ENCODE measurements at regions not wholly inside any gene's neighbourhood (a gene's known extent, or its start where the extent isn't known, plus 50 kb on each side); places are given as distances from the start of the nearest gene placed in this dataset.
"Not testable (repeated sequence)": the region's sequence is repeated elsewhere in the genome, so short reads cannot be mapped to it uniquely, and the experiment has no call there.

GRCh38 chr16:48997946-48998345 lies 283.7 kb downstream of the CBLN1 start:
- no peak for DNase-seq (ENCODE audit: low spot score)

DNA sequence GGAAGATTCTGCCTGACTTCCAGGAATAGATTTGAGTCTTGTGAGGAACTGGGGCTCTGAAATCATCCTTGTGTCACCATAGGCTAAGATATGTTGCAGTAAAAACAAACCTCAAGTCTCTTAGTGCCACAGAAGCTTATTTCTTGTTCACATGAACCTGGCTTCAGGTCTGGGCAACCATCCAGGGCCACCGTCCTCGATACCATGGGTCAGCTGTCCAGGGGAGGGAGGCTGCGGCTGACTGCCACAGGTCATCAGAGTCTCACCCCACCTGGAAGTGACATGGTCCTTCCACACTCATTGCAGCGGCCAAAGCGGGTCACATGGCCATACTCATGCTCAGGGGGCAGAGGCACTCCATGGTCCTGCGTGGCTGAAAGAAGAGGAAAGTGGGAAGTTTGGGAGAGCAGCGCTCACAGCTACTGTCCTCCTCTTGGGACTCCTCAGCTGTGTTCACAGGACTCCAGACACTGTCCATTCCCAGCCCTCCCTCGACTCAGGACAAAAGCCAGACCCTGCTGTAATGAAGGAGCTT lies 284.5 kb downstream of the CBLN1 start:
- DNase-seq (ENCODE audit: low spot score) = no peak

DNA sequence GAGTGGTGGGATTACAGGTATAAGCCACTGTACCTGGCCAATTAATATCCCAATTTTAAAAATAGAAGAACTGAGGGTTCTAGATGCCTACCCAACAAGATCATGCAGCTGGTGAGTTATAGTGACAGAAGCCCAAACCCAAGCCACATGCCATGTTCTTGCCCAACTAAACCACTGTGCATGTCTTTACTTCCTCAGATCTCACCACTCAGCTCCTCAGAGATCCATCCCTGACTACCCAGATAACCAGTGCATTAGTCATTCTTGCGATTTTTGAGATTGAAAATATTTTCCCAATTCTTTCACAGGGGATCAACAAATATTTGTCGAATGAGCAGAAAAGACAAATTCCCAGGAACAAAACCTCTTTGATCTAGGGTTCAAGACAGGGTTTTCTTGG lies 303.1 kb downstream of the CBLN1 start:
- DNase-seq (ENCODE audit: low spot score) = no peak

- no peak for DNase-seq (ENCODE audit: low spot score)
Observed at GRCh38 chr16:48972236-48972635, 309.4 kb downstream of the CBLN1 start.

- DNase-seq (ENCODE audit: low spot score) = peak; percentile 18
Observed at GRCh38 chr16:48971571-48972077, 310.0 kb downstream of the CBLN1 start.

GRCh38 chr16:48970216-48970615 lies 311.4 kb downstream of the CBLN1 start:
- no peak for DNase-seq (ENCODE audit: low spot score)

DNA sequence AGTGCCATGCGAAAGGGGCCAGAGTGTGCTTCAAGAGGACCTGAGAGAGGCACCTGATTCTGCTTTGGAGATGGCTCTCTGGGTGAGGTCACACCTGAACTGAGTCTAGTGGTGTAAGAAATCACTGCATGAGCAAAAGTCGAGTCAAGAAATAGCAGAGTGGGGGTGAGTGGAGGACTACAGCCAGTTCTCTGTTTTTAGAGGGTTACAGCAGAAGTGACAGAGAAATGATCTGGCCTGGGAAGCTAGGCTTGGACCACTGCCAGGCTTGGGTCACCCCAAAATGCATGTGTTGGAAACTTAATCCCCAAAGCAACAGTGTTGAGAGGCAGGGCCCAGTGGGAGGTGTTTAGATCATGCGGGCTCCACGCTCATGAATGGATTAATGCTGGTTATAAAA lies 312.0 kb downstream of the CBLN1 start:
- no peak for DNase-seq (ENCODE audit: low spot score)

- no peak for DNase-seq (ENCODE audit: low spot score)
Observed at GRCh38 chr16:48965386-48965785, 316.3 kb downstream of the CBLN1 start.

DNA sequence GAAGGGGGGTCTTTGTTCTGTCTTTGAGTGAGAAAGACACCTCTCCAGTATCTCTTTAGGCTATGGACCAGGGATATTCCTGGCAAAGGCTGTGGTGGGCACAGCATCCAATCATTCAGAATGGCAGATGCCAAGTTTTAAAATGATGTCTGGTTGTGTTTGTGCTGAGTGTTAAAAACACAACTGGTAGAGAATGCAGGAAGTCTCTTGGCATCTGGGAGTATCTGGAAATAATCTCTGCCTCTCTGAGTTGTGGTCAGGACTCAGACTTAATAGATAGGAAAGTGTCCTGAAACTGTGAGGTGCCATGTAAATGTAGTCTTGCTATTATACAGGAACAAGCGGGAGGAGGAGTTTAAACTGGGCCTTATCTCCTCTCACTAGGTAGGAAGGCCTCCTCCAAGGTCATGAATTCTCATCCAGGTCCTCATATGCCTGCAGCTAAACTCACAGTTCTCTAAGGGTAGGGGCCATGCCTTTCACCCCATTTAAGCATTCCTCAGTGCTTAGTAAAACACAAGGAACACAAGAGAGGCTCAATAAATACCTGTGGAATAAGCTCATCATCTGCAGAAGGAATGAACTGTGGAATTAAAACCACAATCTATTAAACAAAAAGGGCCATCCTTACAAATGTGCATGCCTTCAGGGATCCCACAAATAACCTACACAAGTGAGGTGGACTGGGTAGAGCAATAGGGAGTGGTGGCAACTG lies 317.6 kb downstream of the CBLN1 start:
- no peak for DNase-seq (ENCODE audit: low spot score)

- DNase-seq (ENCODE audit: low spot score) = no peak
Observed at GRCh38 chr16:48963306-48963705, 318.3 kb downstream of the CBLN1 start.

GRCh38 chr16:48961546-48961945 lies 320.1 kb downstream of the CBLN1 start:
- no peak for DNase-seq (ENCODE audit: low spot score)

GRCh38 chr16:48960830-48961229 lies 320.8 kb downstream of the CBLN1 start:
- no peak for DNase-seq (ENCODE audit: low spot score)

DNA sequence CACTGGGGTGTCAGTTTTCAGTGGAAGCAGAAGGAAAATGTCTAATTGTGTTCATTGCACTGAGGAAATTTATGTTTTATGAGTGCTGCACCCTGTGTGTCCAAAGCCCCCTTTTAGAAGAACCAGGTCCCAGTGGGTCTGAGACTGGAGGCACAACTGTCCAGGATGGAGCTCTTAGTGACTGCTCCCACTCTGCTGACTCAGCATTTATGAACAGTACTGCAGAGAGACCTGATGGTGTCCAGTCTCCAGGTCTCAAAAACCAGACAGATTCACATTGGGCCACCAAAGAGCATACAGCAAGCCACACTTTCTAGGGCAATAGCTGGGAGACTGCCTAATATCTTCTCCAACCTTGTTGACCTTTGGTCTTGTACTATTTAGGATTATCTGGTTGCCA lies 321.9 kb downstream of the CBLN1 start:
- no peak for DNase-seq (ENCODE audit: low spot score)

DNA sequence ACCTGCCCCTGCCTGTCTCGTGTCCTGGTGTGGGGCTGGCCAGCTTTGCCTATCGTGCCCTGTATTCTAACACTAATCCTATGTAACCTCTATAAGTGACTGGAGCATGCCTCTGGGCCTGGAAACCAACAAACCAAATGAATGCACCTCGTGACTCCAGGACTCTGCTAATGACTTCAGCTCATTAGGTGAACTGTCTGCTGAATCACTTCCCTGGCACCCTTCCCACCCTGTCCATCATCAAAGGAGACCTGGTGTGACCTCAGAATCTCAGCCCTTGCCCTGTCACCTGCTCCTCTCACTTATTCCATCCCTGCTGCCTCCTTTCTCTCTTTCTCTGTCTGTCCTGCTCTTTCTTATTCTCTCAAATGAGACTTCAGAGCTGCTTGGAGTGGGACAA lies 322.4 kb downstream of the CBLN1 start:
- DNase-seq (ENCODE audit: low spot score) = no peak

GRCh38 chr16:48958681-48959080 lies 323.0 kb downstream of the CBLN1 start:
- no peak for DNase-seq (ENCODE audit: low spot score)

- DNase-seq (ENCODE audit: low spot score) = no peak
Observed at GRCh38 chr16:48956620-48957019, 325.0 kb downstream of the CBLN1 start.

DNA sequence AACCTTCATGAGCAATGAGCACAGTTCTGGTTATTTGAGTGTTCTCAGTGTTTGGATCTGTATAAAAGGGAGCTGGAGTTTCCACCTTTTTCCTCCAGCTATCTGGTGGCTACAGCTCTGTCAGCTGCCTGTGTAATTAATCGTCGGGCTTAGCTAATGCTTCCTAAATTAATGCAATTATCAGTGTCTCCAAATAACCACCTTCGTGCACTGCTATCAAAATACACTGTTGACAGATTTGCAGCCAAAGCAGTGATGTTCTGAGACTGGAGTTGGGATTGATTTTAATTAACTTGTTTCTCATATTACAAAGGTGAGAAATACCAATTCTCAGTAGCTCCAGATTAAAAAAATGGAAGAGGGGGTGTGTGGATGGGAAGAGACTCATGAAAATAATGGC lies 325.8 kb downstream of the CBLN1 start:
- no peak for DNase-seq (ENCODE audit: low spot score)

- not testable (repeated sequence) for DNase-seq (ENCODE audit: low spot score)
Observed at GRCh38 chr16:48951621-48952125, 330.0 kb downstream of the CBLN1 start.

DNA sequence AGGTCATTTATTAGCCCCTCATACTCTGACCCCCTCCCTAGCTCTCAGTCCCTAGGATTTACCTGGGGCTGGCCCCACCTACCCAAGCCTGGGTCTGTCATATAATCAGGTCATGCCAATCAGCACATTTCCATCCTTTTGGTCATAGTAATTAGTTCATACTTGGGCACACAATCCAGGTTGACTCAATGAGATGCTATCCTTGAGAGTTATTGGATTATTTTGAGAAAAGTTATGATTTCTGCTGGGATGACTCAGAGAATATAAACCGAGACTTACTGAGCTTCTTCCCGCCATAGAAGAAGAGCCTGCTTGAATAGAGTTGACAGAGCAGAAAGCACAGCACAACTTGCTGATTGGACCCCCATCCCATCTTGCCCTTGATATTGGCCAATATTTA lies 331.5 kb downstream of the CBLN1 start:
- no peak for DNase-seq (ENCODE audit: low spot score)

GRCh38 chr16:48949636-48950035 lies 332.0 kb downstream of the CBLN1 start:
- no peak for DNase-seq (ENCODE audit: low spot score)

DNA sequence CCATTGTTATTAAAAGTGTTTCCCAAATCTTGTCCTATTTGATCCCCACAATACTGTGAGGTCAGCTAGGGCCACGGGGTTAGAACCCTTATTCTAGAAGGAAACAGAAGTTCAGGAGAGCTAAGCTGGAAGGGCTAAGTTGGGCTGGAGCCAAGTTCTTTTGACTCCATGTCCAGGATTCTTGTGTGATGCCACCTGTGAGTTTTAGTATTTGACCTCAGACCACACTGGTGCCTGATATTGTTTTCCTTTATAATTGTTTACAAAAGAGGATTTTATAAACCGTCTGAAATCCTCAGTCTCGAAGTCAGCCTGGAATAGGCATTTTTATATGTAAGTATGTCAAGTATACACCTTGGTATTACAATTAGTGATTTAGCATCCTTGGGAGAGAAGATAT lies 332.7 kb downstream of the CBLN1 start:
- no peak for DNase-seq (ENCODE audit: low spot score)

DNA sequence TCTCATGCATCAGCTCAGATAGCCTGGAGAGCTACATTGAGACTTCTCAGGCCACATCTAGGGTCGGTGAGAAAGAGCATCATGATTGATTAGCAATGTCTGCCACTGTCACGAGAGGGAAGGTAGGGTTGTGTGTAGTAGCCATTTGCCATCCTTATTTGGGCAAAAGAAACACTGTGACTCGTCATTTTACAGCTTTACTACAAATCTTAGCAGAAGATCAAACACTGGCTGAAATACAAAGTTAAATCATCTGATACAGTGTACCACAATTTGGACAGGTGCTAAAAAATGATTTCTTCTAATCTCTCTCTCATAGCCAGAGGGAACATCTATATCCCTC lies 334.3 kb downstream of the CBLN1 start:
- no peak for DNase-seq (ENCODE audit: low spot score)

DNA sequence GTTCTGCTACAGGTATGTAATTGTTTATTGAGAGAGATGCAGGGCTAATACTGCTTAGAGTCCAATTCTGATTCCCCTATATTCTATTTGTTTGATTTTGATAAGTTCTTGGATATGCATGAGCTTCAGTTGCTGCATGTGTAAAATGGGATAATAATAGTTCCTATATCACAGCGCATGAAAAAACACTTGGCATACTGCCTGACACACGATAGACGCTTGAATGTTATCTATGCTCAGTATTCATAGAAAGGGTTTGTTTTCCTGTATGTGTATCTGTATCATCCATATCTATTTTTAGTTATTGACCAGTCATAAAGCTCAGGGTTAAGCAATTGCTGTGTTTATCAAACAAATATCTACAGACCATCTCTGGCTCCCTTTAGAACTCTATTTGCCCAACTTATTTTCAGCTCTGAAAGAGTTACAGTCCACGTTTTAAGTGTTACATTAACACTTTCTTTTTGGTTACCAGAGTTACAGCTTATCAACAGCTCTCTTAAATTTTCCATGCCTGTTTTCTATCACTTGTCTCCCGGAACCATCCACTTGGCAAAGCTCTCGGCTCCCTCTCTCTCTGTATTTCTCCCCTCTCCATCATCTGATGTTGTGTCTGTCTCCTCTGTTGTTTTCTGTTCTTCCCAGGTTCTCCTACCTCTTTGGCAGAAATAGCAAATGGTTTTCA lies 334.8 kb downstream of the CBLN1 start:
- no peak for DNase-seq (ENCODE audit: low spot score)

All from cerebellar cortex (tissue), 1 donor.